HFF-Myc (cell line): ENCODE measurements at regions not wholly inside any gene's neighbourhood (a gene's known extent, or its start where the extent isn't known, plus 50 kb on each side); places are given as distances from the start of the nearest gene placed in this dataset.

ENCODE experiments used
- DNase-seq: peaks from one replicate; pipeline ENCODE4 v3.0.0-alpha.2; 2011; ENCODE audit warnings: low read depth; ENCODE audit errors: extremely low read depth
- H3K4me3 ChIP-seq: replicated peaks from 2 replicates; pipeline ENCODE4 v1.5.1; 2011; ENCODE audit warnings: low read depth, mild to moderate bottlenecking, control low read depth, low read length
- CTCF ChIP-seq: IDR thresholded peaks from 2 replicates; pipeline ENCODE4 v1.5.1; 2012; ENCODE audit warnings: mild to moderate bottlenecking, low read depth, low read length, control low read depth; ENCODE audit errors: missing control alignments

- TF ChIP-seq CTCF, result no peak
- H3K4me3 ChIP-seq, result no peak overlapping the region
- no peak for DNase-seq
These were observed 145.5 kb upstream of the AGR3 start for GRCh38 chr7:17027143-17027788.

GRCh38 chr7:17027789-17028152 is 146.0 kb upstream of the AGR3 start:
- no peak overlapping the region for H3K4me3 ChIP-seq
- no peak for TF ChIP-seq CTCF
- DNase-seq, result no peak

- DNase-seq, result no peak
- no peak for TF ChIP-seq CTCF
- no peak overlapping the region for H3K4me3 ChIP-seq
These were observed 147.4 kb upstream of the AGR3 start for GRCh38 chr7:17029150-17029549.

DNA sequence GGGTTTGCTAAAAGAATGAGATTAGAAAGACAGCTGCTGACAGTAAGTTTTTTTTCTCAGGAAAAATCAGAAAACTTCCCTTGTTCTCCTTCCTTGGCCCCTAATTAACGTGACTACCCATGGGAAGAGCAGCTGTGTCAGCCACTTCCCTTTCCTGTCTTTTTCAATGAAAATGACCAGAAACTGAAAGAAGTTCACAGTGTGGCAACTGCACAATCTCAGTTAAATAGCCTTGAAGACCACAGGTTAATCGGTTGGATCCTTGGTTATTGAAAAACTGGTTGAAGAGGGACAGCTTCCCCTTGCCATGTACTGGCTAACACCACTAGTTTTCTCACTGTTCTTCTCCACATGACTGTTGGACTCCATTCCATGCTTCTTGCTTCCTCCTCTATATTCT is 148.8 kb upstream of the AGR3 start:
- H3K4me3 ChIP-seq, result no peak overlapping the region
- DNase-seq, result no peak
- no peak for TF ChIP-seq CTCF

- DNase-seq, result no peak
- TF ChIP-seq CTCF, result no peak
- no peak overlapping the region for H3K4me3 ChIP-seq
These were observed 150.2 kb upstream of the AGR3 start for GRCh38 chr7:17031906-17032551.

DNA sequence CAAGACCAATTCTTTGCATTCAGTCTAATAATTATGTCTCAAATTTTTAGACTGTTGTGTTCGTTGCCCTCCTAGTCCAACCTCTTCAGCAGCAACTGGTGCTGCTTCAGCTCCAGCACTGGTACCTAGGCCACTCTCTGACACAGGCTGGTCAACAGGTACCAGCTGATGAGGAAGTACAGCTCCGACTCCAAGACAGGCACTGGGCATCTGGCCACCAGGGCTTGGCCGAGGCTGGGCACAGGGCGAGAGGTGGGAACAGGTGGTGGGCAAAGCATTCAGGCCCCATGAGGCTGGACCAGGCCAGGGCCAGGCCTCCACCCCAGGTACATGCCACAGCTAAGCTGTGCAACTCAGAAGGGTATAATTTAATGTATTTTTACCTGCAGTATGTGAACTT is 151.5 kb upstream of the AGR3 start:
- no peak for DNase-seq
- H3K4me3 ChIP-seq, result no peak overlapping the region
- no peak for TF ChIP-seq CTCF

DNA sequence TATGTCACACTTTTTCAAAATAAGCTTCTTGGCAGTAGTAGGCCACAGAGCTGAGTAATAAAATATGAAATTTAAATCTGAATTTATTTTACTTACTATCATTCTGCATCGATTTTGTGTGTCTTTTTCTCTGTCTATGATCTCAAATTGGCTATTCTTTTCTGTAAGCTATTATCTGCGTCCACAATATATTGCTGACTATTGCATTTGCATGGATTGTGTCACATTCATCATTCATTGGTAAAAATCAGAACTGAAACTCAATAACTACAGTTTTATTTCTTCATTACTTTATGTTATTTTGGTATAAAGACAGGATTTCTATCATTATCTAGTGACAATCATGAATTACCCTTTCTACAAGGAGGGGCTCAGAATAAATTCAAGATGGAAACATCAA is 154.8 kb upstream of the AGR3 start:
- no peak for TF ChIP-seq CTCF
- DNase-seq, result no peak
- H3K4me3 ChIP-seq, result no peak overlapping the region
